HepG2 (cell line): ENCODE measurements at regions not wholly inside any gene's neighbourhood (a gene's known extent, or its start where the extent isn't known, plus 50 kb on each side); places are given as distances from the start of the nearest gene placed in this dataset.
A peak's percentile ranks its signal among the peaks of the same experiment; 100 is the strongest.

Experiments
- BRCA1 ChIP-seq: sonication (generic); formaldehyde crosslinking; IDR thresholded peaks from 2 replicates; pipeline ENCODE4 v1.4.0; 2020; ENCODE audit warnings: missing genetic modification reagents
- HINFP ChIP-seq: sonication (generic); formaldehyde crosslinking; IDR thresholded peaks from 2 replicates; pipeline ENCODE4 v1.4.0; 2020; ENCODE audit warnings: low read depth, mild to moderate bottlenecking, missing genetic modification reagents
- HMG20B ChIP-seq: conservative IDR thresholded peaks from 2 replicates; pipeline ENCODE4 v1.6.1; 2016; ENCODE audit warnings: missing genetic modification reagents, missing compliant biosample characterization
- MAX ChIP-seq: IDR thresholded peaks from 2 replicates; pipeline ENCODE4 v1.6.1; 2012; ENCODE audit warnings: inconsistent platforms
- NCOR1 ChIP-seq: fragments of 200-600 bp; sonication (generic); IDR thresholded peaks from 2 replicates; pipeline ENCODE4 v1.7.0; 2017; ENCODE audit warnings: antibody characterized with exemption, low read length, borderline replicate concordance
- PCBP1 ChIP-seq: fragments of 200-400 bp; formaldehyde crosslinking; IDR thresholded peaks from 2 replicates; pipeline ENCODE4 v1.6.1; 2017; ENCODE audit warnings: mild to moderate bottlenecking, low read depth, low read length, borderline replicate concordance
- RAD21 ChIP-seq: fragments of 450-650 bp; formaldehyde crosslinking; IDR thresholded peaks from 2 replicates; pipeline ENCODE4 v1.5.0; 2020; ENCODE audit warnings: mild to moderate bottlenecking
- RAD51 ChIP-seq: fragments of 450-650 bp; IDR thresholded peaks from 2 replicates; pipeline ENCODE4 v1.6.1; 2016; ENCODE audit warnings: borderline replicate concordance
- RFXAP ChIP-seq: sonication (generic); formaldehyde crosslinking; IDR thresholded peaks from 2 replicates; pipeline ENCODE4 v1.4.0; 2020; ENCODE audit warnings: missing genetic modification reagents, borderline replicate concordance
- XBP1 ChIP-seq: sonication (generic); formaldehyde crosslinking; IDR thresholded peaks from 2 replicates; pipeline ENCODE4 v1.5.0; 2020; ENCODE audit warnings: missing genetic modification reagents
- ZBTB34 ChIP-seq: sonication (generic); formaldehyde crosslinking; IDR thresholded peaks from 2 replicates; pipeline ENCODE4 v1.8.0; 2022; ENCODE audit warnings: mild to moderate bottlenecking, missing genetic modification reagents
- ZNF143 ChIP-seq: sonication (generic); formaldehyde crosslinking; IDR thresholded peaks from 2 replicates; pipeline ENCODE4 v1.4.0; 2020; ENCODE audit warnings: missing genetic modification reagents
- ZNF256 ChIP-seq: sonication (generic); formaldehyde crosslinking; conservative IDR thresholded peaks from 2 replicates; pipeline ENCODE4 v1.4.0; 2020; ENCODE audit warnings: missing genetic modification reagents
- ZNF317 ChIP-seq: sonication (generic); formaldehyde crosslinking; IDR thresholded peaks from 2 replicates; pipeline ENCODE4 v1.5.0; 2020; ENCODE audit warnings: mild to moderate bottlenecking, missing genetic modification reagents
- ZNF335 ChIP-seq: sonication (generic); formaldehyde crosslinking; IDR thresholded peaks from 2 replicates; pipeline ENCODE4 v1.4.0; 2020; ENCODE audit warnings: missing genetic modification reagents
- ZNF414 ChIP-seq: sonication (generic); formaldehyde crosslinking; IDR thresholded peaks from 2 replicates; pipeline ENCODE4 v1.5.0; 2020; ENCODE audit warnings: missing genetic modification reagents
- ZNF549 ChIP-seq: sonication (generic); formaldehyde crosslinking; IDR thresholded peaks from 2 replicates; pipeline ENCODE4 v1.5.0; 2020; ENCODE audit warnings: missing genetic modification reagents
- ZNF614 ChIP-seq: IDR thresholded peaks from 2 replicates; pipeline ENCODE4 v1.6.1; 2018; ENCODE audit warnings: missing biosample characterization, missing genetic modification reagents, inconsistent platforms, borderline replicate concordance
- ZNF709 ChIP-seq: sonication (generic); formaldehyde crosslinking; IDR thresholded peaks from 2 replicates; pipeline ENCODE4 v1.5.0; 2020; ENCODE audit warnings: mild to moderate bottlenecking, missing genetic modification reagents
- ZNF761 ChIP-seq: sonication (generic); formaldehyde crosslinking; conservative IDR thresholded peaks from 2 replicates; pipeline ENCODE4 v1.4.0; 2020; ENCODE audit warnings: mild to moderate bottlenecking, missing genetic modification reagents
- ZNF800 ChIP-seq: sonication (generic); formaldehyde crosslinking; IDR thresholded peaks from 2 replicates; pipeline ENCODE4 v1.4.0; 2020; ENCODE audit warnings: missing genetic modification reagents
- ZNF891 ChIP-seq: sonication (generic); formaldehyde crosslinking; IDR thresholded peaks from 2 replicates; pipeline ENCODE4 v1.5.0; 2020; ENCODE audit warnings: mild to moderate bottlenecking, missing genetic modification reagents
- TF ChIP-seq, protein P1 (sequence below): sonication (generic); formaldehyde crosslinking; IDR thresholded peaks from 2 replicates; pipeline ENCODE4 v1.8.1; 2023; ENCODE audit warnings: mild to moderate bottlenecking, missing genetic modification reagents, borderline replicate concordance
- TF ChIP-seq, protein P2 (sequence below): sonication (generic); formaldehyde crosslinking; IDR thresholded peaks from 2 replicates; pipeline ENCODE4 v1.4.0; 2020; ENCODE audit warnings: missing genetic modification reagents, borderline replicate concordance

- TF ChIP-seq ZNF891 (CRISPR knock-in tag) (0 out of 2 replicates have a peak, but pooled peaks have one; percentile 27), RFXAP (CRISPR knock-in tag) (peak; percentile 86), MAX (peak; percentile 82), NCOR1 (peak; percentile 75; the same call in 1 of the 2 replicates), BRCA1 (CRISPR knock-in tag) (no peak), RAD51 (no peak), ZNF800 (CRISPR knock-in tag) (peak; percentile 29; the same call in 1 of the 2 replicates), PCBP1 (no peak), ZNF317 (CRISPR knock-in tag) (peak; percentile 72), RAD21 (CRISPR knock-in tag) (peak; percentile 24; the same call in 1 of the 2 replicates), ZNF143 (CRISPR knock-in tag) (peak; percentile 50; the same call in 1 of the 2 replicates), ZNF761 (peak; percentile 96), ZNF709 (CRISPR knock-in tag) (no peak; the same call in 1 of the 2 replicates), ZBTB34 (CRISPR knock-in tag) (peak; percentile 43; the same call in 1 of the 2 replicates), ZNF549 (CRISPR knock-in tag) (0 out of 2 replicates have a peak, but pooled peaks have one; percentile 40), ZNF614 (CRISPR knock-in tag) (peak; percentile 92), HINFP (CRISPR knock-in tag) (peak; percentile 79; the same call in 1 of the 2 replicates), ZNF256 (peak; percentile 82; the same call in 1 of the 2 replicates), ZNF414 (no peak), ZNF335 (CRISPR knock-in tag) (0 out of 2 replicates have a peak, but pooled peaks have one; percentile 31), HMG20B (CRISPR knock-in tag) (peak; percentile 83), XBP1 (no peak)
- TF ChIP-seq, protein P1, sequence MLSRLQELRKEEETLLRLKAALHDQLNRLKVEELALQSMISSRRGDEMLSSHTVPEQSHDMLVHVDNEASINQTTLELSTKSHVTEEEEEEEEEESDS (CRISPR knock-in tag) = no peak
- TF ChIP-seq, protein P2, sequence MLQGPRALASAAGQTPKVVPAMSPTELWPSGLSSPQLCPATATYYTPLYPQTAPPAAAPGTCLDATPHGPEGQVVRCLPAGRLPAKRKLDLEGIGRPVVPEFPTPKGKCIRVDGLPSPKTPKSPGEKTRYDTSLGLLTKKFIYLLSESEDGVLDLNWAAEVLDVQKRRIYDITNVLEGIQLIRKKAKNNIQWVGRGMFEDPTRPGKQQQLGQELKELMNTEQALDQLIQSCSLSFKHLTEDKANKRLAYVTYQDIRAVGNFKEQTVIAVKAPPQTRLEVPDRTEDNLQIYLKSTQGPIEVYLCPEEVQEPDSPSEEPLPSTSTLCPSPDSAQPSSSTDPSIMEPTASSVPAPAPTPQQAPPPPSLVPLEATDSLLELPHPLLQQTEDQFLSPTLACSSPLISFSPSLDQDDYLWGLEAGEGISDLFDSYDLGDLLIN (CRISPR knock-in tag) = 0 out of 2 replicates have a peak, but pooled peaks have one; percentile 21
These were observed 54.1 kb upstream of the LINC01488 start (continued) for GRCh38 chr11:69427337-69427736.
